ENCODE measurements at regions not wholly inside any gene's neighbourhood (a gene's known extent, or its start where the extent isn't known, plus 50 kb on each side); places are given as distances from the start of the nearest gene placed in this dataset.

GRCh38 chr11:110526323-110526722 lies 96.6 kb downstream of the FDX1 start:
- DNase-seq (ENCODE audit: low read depth), result no peak
- in situ Hi-C loops (cut with HindIII; ENCODE audit: low sequenced_read_pairs), result no loop called here
- H3K4me3 ChIP-seq (ENCODE audit: low read depth, low read length), result no peak overlapping the region
- TF ChIP-seq CTCF (IDR thresholded peaks at IDR 0.05; ENCODE audit: low read depth, low read length, missing control alignments), result no peak

All from astrocyte of the cerebellum (primary cell).